ENCODE measurements at regions not wholly inside any gene's neighbourhood (a gene's known extent, or its start where the extent isn't known, plus 50 kb on each side); places are given as distances from the start of the nearest gene placed in this dataset.

GRCh38 chr3:5828251-5828650 is 640.7 kb downstream of the EDEM1 start:
- Histone ChIP-seq H3K36me3 (ENCODE audit: control insufficient read depth in 1 of 2, insufficient read depth in 2 of 2, low read length in 2 of 2) (no peaks in the 10 kb centered on the region), H3K9me3 (ENCODE audit: control insufficient read depth in 1 of 2, low read length in 2 of 2) (peaks cover 0 to 21% of the 10 kb centered on the region in 2 donors), H3K4me3 (ENCODE audit: low read depth in 1 of 2, low read length in 2 of 2) (no peak overlapping the region), H3K27me3 (ENCODE audit: low read depth, low read length) (no peaks in the 10 kb centered on the region), H3K4me1 (ENCODE audit: control insufficient read depth in 1 of 2, insufficient read depth in 2 of 2, low read length in 2 of 2) (no peaks in the 10 kb centered on the region), H3K27ac (ENCODE audit: low read length) (no peak overlapping the region)

GRCh38 chr3:5840056-5840455 is 652.5 kb downstream of the EDEM1 start:
- Histone ChIP-seq H3K27me3 (ENCODE audit: low read depth, low read length) (no peaks in the 10 kb centered on the region), H3K9me3 (ENCODE audit: control insufficient read depth in 1 of 2, low read length in 2 of 2) (no peaks in the 10 kb centered on the region), H3K36me3 (ENCODE audit: control insufficient read depth in 1 of 2, insufficient read depth in 2 of 2, low read length in 2 of 2) (no peaks in the 10 kb centered on the region), H3K4me3 (ENCODE audit: low read depth in 1 of 2, low read length in 2 of 2) (no peak overlapping the region), H3K27ac (ENCODE audit: low read length) (no peak overlapping the region), H3K4me1 (ENCODE audit: control insufficient read depth in 1 of 2, insufficient read depth in 2 of 2, low read length in 2 of 2) (no peaks in the 10 kb centered on the region)

- no peaks in the 10 kb centered on the region for H3K27me3 ChIP-seq (ENCODE audit: low read depth, low read length)
- no peaks in the 10 kb centered on the region for H3K9me3 ChIP-seq (ENCODE audit: control insufficient read depth in 1 of 2, low read length in 2 of 2)
- no peaks in the 10 kb centered on the region for H3K36me3 ChIP-seq (ENCODE audit: control insufficient read depth in 1 of 2, insufficient read depth in 2 of 2, low read length in 2 of 2)
- H3K4me3 ChIP-seq (ENCODE audit: low read depth in 1 of 2, low read length in 2 of 2) = no peak overlapping the region
- H3K27ac ChIP-seq (ENCODE audit: low read length) = no peak overlapping the region
- no peaks in the 10 kb centered on the region for H3K4me1 ChIP-seq (ENCODE audit: control insufficient read depth in 1 of 2, insufficient read depth in 2 of 2, low read length in 2 of 2)
Measured at GRCh38 chr3:5841599-5841998, 654.1 kb downstream of the EDEM1 start.

- no peaks in the 10 kb centered on the region for H3K4me1 ChIP-seq (ENCODE audit: control insufficient read depth in 1 of 2, insufficient read depth in 2 of 2, low read length in 2 of 2)
- H3K9me3 ChIP-seq (ENCODE audit: control insufficient read depth in 1 of 2, low read length in 2 of 2) = no peaks in the 10 kb centered on the region
- H3K4me3 ChIP-seq (ENCODE audit: low read depth in 1 of 2, low read length in 2 of 2) = no peak overlapping the region
- H3K27ac ChIP-seq (ENCODE audit: low read length) = no peak overlapping the region
- H3K27me3 ChIP-seq (ENCODE audit: low read depth, low read length) = no peaks in the 10 kb centered on the region
- no peaks in the 10 kb centered on the region for H3K36me3 ChIP-seq (ENCODE audit: control insufficient read depth in 1 of 2, insufficient read depth in 2 of 2, low read length in 2 of 2)
Measured at GRCh38 chr3:5846261-5846660, 658.8 kb downstream of the EDEM1 start.

GRCh38 chr3:5861151-5861550 is 673.6 kb downstream of the EDEM1 start:
- no peaks in the 10 kb centered on the region for H3K36me3 ChIP-seq (ENCODE audit: control insufficient read depth in 1 of 2, insufficient read depth in 2 of 2, low read length in 2 of 2)
- no peaks in the 10 kb centered on the region for H3K9me3 ChIP-seq (ENCODE audit: control insufficient read depth in 1 of 2, low read length in 2 of 2)
- no peaks in the 10 kb centered on the region for H3K27me3 ChIP-seq (ENCODE audit: low read depth, low read length)
- H3K4me1 ChIP-seq (ENCODE audit: control insufficient read depth in 1 of 2, insufficient read depth in 2 of 2, low read length in 2 of 2) = no peaks in the 10 kb centered on the region
- no peak overlapping the region for H3K27ac ChIP-seq (ENCODE audit: low read length)
- H3K4me3 ChIP-seq (ENCODE audit: low read depth in 1 of 2, low read length in 2 of 2) = no peak overlapping the region

- H3K4me3 ChIP-seq (ENCODE audit: low read depth in 1 of 2, low read length in 2 of 2) = no peak overlapping the region
- H3K27me3 ChIP-seq (ENCODE audit: low read depth, low read length) = no peaks in the 10 kb centered on the region
- no peaks in the 10 kb centered on the region for H3K36me3 ChIP-seq (ENCODE audit: control insufficient read depth in 1 of 2, insufficient read depth in 2 of 2, low read length in 2 of 2)
- peaks cover 0 to 5% of the 10 kb centered on the region in 2 donors for H3K9me3 ChIP-seq (ENCODE audit: control insufficient read depth in 1 of 2, low read length in 2 of 2)
- no peaks in the 10 kb centered on the region for H3K4me1 ChIP-seq (ENCODE audit: control insufficient read depth in 1 of 2, insufficient read depth in 2 of 2, low read length in 2 of 2)
- H3K27ac ChIP-seq (ENCODE audit: low read length) = no peak overlapping the region
Measured at GRCh38 chr3:5874931-5875341, 687.4 kb downstream of the EDEM1 start.

GRCh38 chr3:5888851-5889250 is 701.3 kb downstream of the EDEM1 start:
- Histone ChIP-seq H3K36me3 (ENCODE audit: control insufficient read depth in 1 of 2, insufficient read depth in 2 of 2, low read length in 2 of 2) (no peaks in the 10 kb centered on the region), H3K27me3 (ENCODE audit: low read depth, low read length) (no peaks in the 10 kb centered on the region), H3K4me3 (ENCODE audit: low read depth in 1 of 2, low read length in 2 of 2) (no peak overlapping the region), H3K9me3 (ENCODE audit: control insufficient read depth in 1 of 2, low read length in 2 of 2) (no peaks in the 10 kb centered on the region), H3K27ac (ENCODE audit: low read length) (no peak overlapping the region), H3K4me1 (ENCODE audit: control insufficient read depth in 1 of 2, insufficient read depth in 2 of 2, low read length in 2 of 2) (no peaks in the 10 kb centered on the region)

GRCh38 chr3:5889374-5889773 is 701.9 kb downstream of the EDEM1 start:
- Histone ChIP-seq H3K4me3 (ENCODE audit: low read depth in 1 of 2, low read length in 2 of 2) (no peak overlapping the region), H3K27me3 (ENCODE audit: low read depth, low read length) (no peaks in the 10 kb centered on the region), H3K4me1 (ENCODE audit: control insufficient read depth in 1 of 2, insufficient read depth in 2 of 2, low read length in 2 of 2) (no peaks in the 10 kb centered on the region), H3K36me3 (ENCODE audit: control insufficient read depth in 1 of 2, insufficient read depth in 2 of 2, low read length in 2 of 2) (no peaks in the 10 kb centered on the region), H3K27ac (ENCODE audit: low read length) (no peak overlapping the region), H3K9me3 (ENCODE audit: control insufficient read depth in 1 of 2, low read length in 2 of 2) (no peaks in the 10 kb centered on the region)

GRCh38 chr3:5891711-5892110 is 704.2 kb downstream of the EDEM1 start:
- Histone ChIP-seq H3K27ac (ENCODE audit: low read length) (no peak overlapping the region), H3K4me1 (ENCODE audit: control insufficient read depth in 1 of 2, insufficient read depth in 2 of 2, low read length in 2 of 2) (no peaks in the 10 kb centered on the region), H3K4me3 (ENCODE audit: low read depth in 1 of 2, low read length in 2 of 2) (no peak overlapping the region), H3K27me3 (ENCODE audit: low read depth, low read length) (no peaks in the 10 kb centered on the region), H3K9me3 (ENCODE audit: control insufficient read depth in 1 of 2, low read length in 2 of 2) (no peaks in the 10 kb centered on the region), H3K36me3 (ENCODE audit: control insufficient read depth in 1 of 2, insufficient read depth in 2 of 2, low read length in 2 of 2) (no peaks in the 10 kb centered on the region)

- Histone ChIP-seq H3K4me1 (ENCODE audit: control insufficient read depth in 1 of 2, insufficient read depth in 2 of 2, low read length in 2 of 2) (no peaks in the 10 kb centered on the region), H3K36me3 (ENCODE audit: control insufficient read depth in 1 of 2, insufficient read depth in 2 of 2, low read length in 2 of 2) (no peaks in the 10 kb centered on the region), H3K27me3 (ENCODE audit: low read depth, low read length) (no peaks in the 10 kb centered on the region), H3K4me3 (ENCODE audit: low read depth in 1 of 2, low read length in 2 of 2) (no peak overlapping the region), H3K9me3 (ENCODE audit: control insufficient read depth in 1 of 2, low read length in 2 of 2) (no peaks in the 10 kb centered on the region), H3K27ac (ENCODE audit: low read length) (no peak overlapping the region)
Measured at GRCh38 chr3:5898106-5898505, 710.6 kb downstream of the EDEM1 start.

- Histone ChIP-seq H3K27ac (ENCODE audit: low read length) (no peak overlapping the region), H3K27me3 (ENCODE audit: low read depth, low read length) (no peaks in the 10 kb centered on the region), H3K36me3 (ENCODE audit: control insufficient read depth in 1 of 2, insufficient read depth in 2 of 2, low read length in 2 of 2) (no peaks in the 10 kb centered on the region), H3K9me3 (ENCODE audit: control insufficient read depth in 1 of 2, low read length in 2 of 2) (no peaks in the 10 kb centered on the region), H3K4me3 (ENCODE audit: low read depth in 1 of 2, low read length in 2 of 2) (no peak overlapping the region), H3K4me1 (ENCODE audit: control insufficient read depth in 1 of 2, insufficient read depth in 2 of 2, low read length in 2 of 2) (no peaks in the 10 kb centered on the region)
Measured at GRCh38 chr3:5899014-5899761, 711.7 kb downstream of the EDEM1 start.

- H3K4me3 ChIP-seq (ENCODE audit: low read depth in 1 of 2, low read length in 2 of 2) = no peak overlapping the region
- H3K9me3 ChIP-seq (ENCODE audit: control insufficient read depth in 1 of 2, low read length in 2 of 2) = peaks cover 0 to 3% of the 10 kb centered on the region in 2 donors
- no peak overlapping the region for H3K27ac ChIP-seq (ENCODE audit: low read length)
- no peaks in the 10 kb centered on the region for H3K4me1 ChIP-seq (ENCODE audit: control insufficient read depth in 1 of 2, insufficient read depth in 2 of 2, low read length in 2 of 2)
- H3K27me3 ChIP-seq (ENCODE audit: low read depth, low read length) = no peaks in the 10 kb centered on the region
- H3K36me3 ChIP-seq (ENCODE audit: control insufficient read depth in 1 of 2, insufficient read depth in 2 of 2, low read length in 2 of 2) = no peaks in the 10 kb centered on the region
Measured at GRCh38 chr3:5917932-5918331, 730.4 kb downstream of the EDEM1 start.
